Caco-2 (cell line): ENCODE measurements at regions not wholly inside any gene's neighbourhood (a gene's known extent, or its start where the extent isn't known, plus 50 kb on each side); places are given as distances from the start of the nearest gene placed in this dataset.
"Not testable (repeated sequence)": the region's sequence is repeated elsewhere in the genome, so short reads cannot be mapped to it uniquely, and the experiment has no call there.

Source experiments
- BruUV-seq: library from RNA; stranded (reverse); fragments of 400-500 nt; replicated peaks from 2 replicates; lab custom pipeline; 2021; lab: Mats Ljungman, UMichigan
- CTCF ChIA-PET: fragments of 300-600 bp; sonication (Branson Sonifier 250); formaldehyde crosslinking; loops from one replicate; lab custom pipeline; 2022; ENCODE audit warnings: antibody characterized with exemption; lab: Charles Lee
- POLR2A ChIA-PET: fragments of 300-600 bp; sonication (Branson Sonifier 250); formaldehyde crosslinking; loops from one replicate; lab custom pipeline; 2022; ENCODE audit warnings: antibody characterized with exemption; lab: Charles Lee
- DNase-seq, 2 experiments: peaks; one replicate each; pipeline versions ENCODE4 v3.0.0 to v3.0.0-alpha.2; 2020 to 2022
- H3K27me3 ChIP-seq: replicated peaks from 2 replicates; pipeline ENCODE4 v1.6.0; 2011; ENCODE audit warnings: low read length; ENCODE audit not compliant: control insufficient read depth, insufficient read depth
- H3K36me3 ChIP-seq: 2 replicates; pipeline ENCODE4 v1.5.1; 2011; ENCODE audit warnings: low read length; ENCODE audit not compliant: control insufficient read depth, insufficient read depth
- H3K4me1 ChIP-seq: fragments of 250-450 bp; sonication (Bioruptor Pico); 2 replicates; pipeline ENCODE4 v1.5.1; 2020; ENCODE audit warnings: mild to moderate bottlenecking
- H3K4me3 ChIP-seq: 2 replicates; pipeline ENCODE4 v1.5.1; 2011; ENCODE audit warnings: low read depth, mild to moderate bottlenecking, control low read depth, low read length
- H3K9me3 ChIP-seq: fragments of 250-450 bp; sonication (Bioruptor Pico); 2 replicates; pipeline ENCODE4 v1.5.1; 2020; ENCODE audit warnings: mild to moderate bottlenecking, moderate library complexity
- H3K27ac Mint-ChIP-seq: one replicate; pipeline ENCODE4 v1.8.0; 2022; ENCODE audit warnings: mixed read lengths; ENCODE audit not compliant: unreplicated experiment
- H3K27me3 Mint-ChIP-seq: one replicate; pipeline ENCODE4 v1.8.0; 2022; ENCODE audit warnings: mixed read lengths; ENCODE audit not compliant: insufficient read depth, unreplicated experiment
- H3K36me3 Mint-ChIP-seq: one replicate; pipeline ENCODE4 v1.8.0; 2022; ENCODE audit warnings: mild to moderate bottlenecking, mixed read lengths; ENCODE audit not compliant: insufficient read depth, unreplicated experiment
- H3K4me1 Mint-ChIP-seq: one replicate; pipeline ENCODE4 v1.8.0; 2022; ENCODE audit warnings: low read depth, mixed read lengths; ENCODE audit not compliant: unreplicated experiment
- H3K4me3 Mint-ChIP-seq: one replicate; pipeline ENCODE4 v1.8.0; 2022; ENCODE audit warnings: mild to moderate bottlenecking, moderate library complexity, mixed read lengths; ENCODE audit not compliant: unreplicated experiment
- H3K9me3 Mint-ChIP-seq: one replicate; pipeline ENCODE4 v1.8.0; 2022; ENCODE audit warnings: mixed read lengths; ENCODE audit not compliant: unreplicated experiment
- intact Hi-C: fragments of 100-400 bp; cut with micrococcal nuclease; formaldehyde crosslinking; loops from one replicate; pipeline ENCODE4 v1.10.0; 2022; ENCODE audit not compliant: unreplicated experiment
- TF ChIP-seq, protein P1 (sequence below), 2 experiments: fragments of 200-600 bp in 1 of 2; IDR thresholded peaks; 1 replicate in 1 of 2; 2 replicates in 1 of 2; pipeline versions ENCODE4 v1.5.1 to v1.8.0; 2011 to 2022; ENCODE audit warnings: antibody characterized with exemption in 1 of 2, control low read depth in 1 of 2, inconsistent platforms in 1 of 2, low read depth in 1 of 2, low read length in 1 of 2, mild to moderate bottlenecking in 1 of 2, moderate library complexity in 1 of 2; ENCODE audit not compliant: insufficient read depth in 1 of 2, severe bottlenecking in 1 of 2, unreplicated experiment in 1 of 2

DNA sequence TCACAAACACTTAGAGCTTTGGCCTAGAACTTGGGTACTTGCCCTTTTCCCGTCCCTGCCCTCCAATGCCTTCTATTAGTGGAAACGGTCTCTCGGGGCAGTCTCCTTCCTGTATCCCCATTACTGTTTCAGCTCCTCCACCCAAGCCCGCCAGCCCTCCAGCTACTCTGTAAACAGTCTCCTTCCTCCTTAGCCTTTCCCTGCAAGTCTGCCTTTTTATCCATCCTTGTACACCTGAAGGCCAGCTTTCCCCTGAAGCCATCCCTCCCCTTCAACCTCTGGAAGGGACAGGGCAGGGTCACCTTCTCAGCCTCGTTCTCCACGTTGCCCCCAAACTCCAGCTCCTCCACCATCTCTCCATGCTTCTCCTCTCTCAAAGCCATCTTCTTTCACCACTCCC lies 108.1 kb upstream of the ZNF746 start:
- no TSS peak for BruUV-seq
- no peak overlapping the region for H3K27ac Mint-ChIP-seq
- H3K36me3 Mint-ChIP-seq, result peaks cover 70% of the 10 kb centered on the region
- Histone ChIP-seq H3K27me3 (no peaks in the 10 kb centered on the region), H3K9me3 (no peaks in the 10 kb centered on the region), H3K36me3 (no peaks in the 10 kb centered on the region), H3K4me3 (no peak overlapping the region), H3K4me1 (no peaks in the 10 kb centered on the region)
- intact Hi-C loops, result no loop called here
- no peak overlapping the region for H3K4me3 Mint-ChIP-seq
- no peaks in the 10 kb centered on the region for H3K27me3 Mint-ChIP-seq
- ChIA-PET POLR2A (no interaction called here), CTCF (no interaction called here)
- H3K4me1 Mint-ChIP-seq, result no peaks in the 10 kb centered on the region
- no peaks in the 10 kb centered on the region for H3K9me3 Mint-ChIP-seq
- no peak for DNase-seq
- TF ChIP-seq, protein P1, sequence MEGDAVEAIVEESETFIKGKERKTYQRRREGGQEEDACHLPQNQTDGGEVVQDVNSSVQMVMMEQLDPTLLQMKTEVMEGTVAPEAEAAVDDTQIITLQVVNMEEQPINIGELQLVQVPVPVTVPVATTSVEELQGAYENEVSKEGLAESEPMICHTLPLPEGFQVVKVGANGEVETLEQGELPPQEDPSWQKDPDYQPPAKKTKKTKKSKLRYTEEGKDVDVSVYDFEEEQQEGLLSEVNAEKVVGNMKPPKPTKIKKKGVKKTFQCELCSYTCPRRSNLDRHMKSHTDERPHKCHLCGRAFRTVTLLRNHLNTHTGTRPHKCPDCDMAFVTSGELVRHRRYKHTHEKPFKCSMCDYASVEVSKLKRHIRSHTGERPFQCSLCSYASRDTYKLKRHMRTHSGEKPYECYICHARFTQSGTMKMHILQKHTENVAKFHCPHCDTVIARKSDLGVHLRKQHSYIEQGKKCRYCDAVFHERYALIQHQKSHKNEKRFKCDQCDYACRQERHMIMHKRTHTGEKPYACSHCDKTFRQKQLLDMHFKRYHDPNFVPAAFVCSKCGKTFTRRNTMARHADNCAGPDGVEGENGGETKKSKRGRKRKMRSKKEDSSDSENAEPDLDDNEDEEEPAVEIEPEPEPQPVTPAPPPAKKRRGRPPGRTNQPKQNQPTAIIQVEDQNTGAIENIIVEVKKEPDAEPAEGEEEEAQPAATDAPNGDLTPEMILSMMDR (IDR thresholded peaks at IDR 0.05; ENCODE audit: insufficient read depth in 1 of 2, low read depth in 1 of 2, low read length in 1 of 2, severe bottlenecking in 1 of 2, unreplicated experiment in 1 of 2), result no peak

- intact Hi-C loops, result no loop called here
- ChIA-PET POLR2A (no interaction called here), CTCF (no interaction called here)
- Histone ChIP-seq H3K4me3 (no peak overlapping the region), H3K36me3 (no peaks in the 10 kb centered on the region), H3K4me1 (no peaks in the 10 kb centered on the region), H3K27me3 (no peaks in the 10 kb centered on the region), H3K9me3 (no peaks in the 10 kb centered on the region)
- TF ChIP-seq, protein P1 (IDR thresholded peaks at IDR 0.05; ENCODE audit: insufficient read depth in 1 of 2, low read depth in 1 of 2, low read length in 1 of 2, severe bottlenecking in 1 of 2, unreplicated experiment in 1 of 2), result no peak
- DNase-seq, result no peak
- BruUV-seq, result no TSS peak
- H3K4me1 Mint-ChIP-seq, result no peaks in the 10 kb centered on the region
- H3K4me3 Mint-ChIP-seq, result no peak overlapping the region
- H3K9me3 Mint-ChIP-seq, result no peaks in the 10 kb centered on the region
- H3K27ac Mint-ChIP-seq, result no peak overlapping the region
- peaks cover 67% of the 10 kb centered on the region for H3K36me3 Mint-ChIP-seq
- no peaks in the 10 kb centered on the region for H3K27me3 Mint-ChIP-seq
Observed at GRCh38 chr7:149604521-149604920, 106.9 kb upstream of the ZNF746 start.

DNA sequence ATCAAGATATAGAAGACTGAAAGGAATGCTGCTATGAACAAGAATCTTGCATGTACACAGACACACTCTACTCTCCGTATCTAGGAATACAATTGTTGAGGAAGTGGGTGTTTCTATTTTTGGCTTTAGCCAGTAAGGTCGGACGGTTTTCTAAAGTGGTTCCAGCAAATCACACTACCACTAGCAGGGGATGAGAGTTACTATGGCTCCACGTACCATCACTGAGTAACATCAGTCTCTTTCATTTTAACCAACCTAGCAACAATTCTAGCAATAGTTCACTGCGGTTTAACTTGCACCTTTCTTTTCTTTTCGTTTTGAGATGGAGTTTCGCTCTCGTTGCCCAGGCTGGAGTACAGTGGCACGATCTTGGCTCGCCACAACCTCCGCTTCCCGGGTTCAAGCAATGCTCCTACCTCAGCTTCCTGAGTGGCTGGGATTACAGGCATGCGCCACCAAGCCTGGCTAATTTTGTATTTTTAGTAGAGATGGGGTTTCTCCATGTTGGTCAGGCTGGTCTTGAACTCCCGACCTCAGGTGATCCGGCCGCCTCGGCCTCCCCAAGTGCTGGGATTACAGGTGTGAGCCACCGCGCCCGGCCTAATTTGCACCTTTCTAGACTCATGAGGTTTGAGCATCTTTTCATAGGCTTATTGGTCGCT lies 103.2 kb upstream of the ZNF746 start:
- H3K4me1 Mint-ChIP-seq, H3K27me3 Mint-ChIP-seq, H3K4me3 Mint-ChIP-seq, DNase-seq, BruUV-seq, H3K27me3 ChIP-seq, intact Hi-C loops, H3K27ac Mint-ChIP-seq, POLR2A ChIA-PET, H3K9me3 Mint-ChIP-seq, H3K4me1 ChIP-seq, H3K36me3 ChIP-seq, H3K4me3 ChIP-seq, H3K9me3 ChIP-seq, CTCF ChIA-PET: not testable (repeated sequence)
- H3K36me3 Mint-ChIP-seq, result peaks cover 58% of the 10 kb centered on the region
